Astrocyte of the spinal cord (primary cell): ENCODE measurements at regions not wholly inside any gene's neighbourhood (a gene's known extent, or its start where the extent isn't known, plus 50 kb on each side); places are given as distances from the start of the nearest gene placed in this dataset.
"Not testable (repeated sequence)": the region's sequence is repeated elsewhere in the genome, so short reads cannot be mapped to it uniquely, and the experiment has no call there.

ENCODE experiments used
- DNase-seq: peaks from one replicate; pipeline ENCODE4 v3.0.0; 2011; ENCODE audit warnings: low read depth, low spot score
- H3K4me3 ChIP-seq: 2 replicates; pipeline ENCODE4 v1.5.1; 2011; ENCODE audit warnings: low read depth, mild to moderate bottlenecking, low read length, moderate library complexity
- CTCF ChIP-seq: IDR thresholded peaks from 2 replicates; pipeline ENCODE4 v1.5.1; 2012; ENCODE audit warnings: low read depth, mild to moderate bottlenecking, low read length, inconsistent platforms
- in situ Hi-C: cut with HindIII; loops from 2 replicates; pipeline ENCODE4 v1.10.0; 2017; ENCODE audit warnings: low sequenced_read_pairs

DNA sequence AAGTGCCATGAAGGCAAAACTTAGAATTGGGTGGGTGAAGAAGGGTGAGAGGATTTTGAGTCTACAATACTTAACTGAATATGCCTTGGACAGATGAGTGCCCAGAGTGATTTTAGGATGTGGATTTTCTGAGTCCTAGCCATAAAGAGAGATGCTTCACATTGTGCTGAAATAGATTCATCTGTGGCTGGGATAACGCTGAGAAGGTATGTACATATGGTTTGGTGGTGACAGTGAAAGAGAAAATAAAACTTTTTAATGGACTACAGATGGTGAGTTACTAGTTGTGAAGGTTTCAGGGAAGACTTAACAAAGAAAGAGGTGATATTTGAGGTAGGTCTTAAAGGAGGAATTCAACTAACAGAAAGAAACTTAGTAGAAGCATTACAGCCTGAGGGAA, 265.8 kb downstream of the AKAIN1 start:
- TF ChIP-seq CTCF, result no peak
- in situ Hi-C loops, result no loop called here
- no peak overlapping the region for H3K4me3 ChIP-seq
- DNase-seq, result no peak

- no peak overlapping the region for H3K4me3 ChIP-seq
- DNase-seq, result no peak
- no peak for TF ChIP-seq CTCF
- in situ Hi-C loops, result no loop called here
Observed at GRCh38 chr18:4921548-4921947, 275.5 kb downstream of the AKAIN1 start.

- DNase-seq, H3K4me3 ChIP-seq, in situ Hi-C loops: not testable (repeated sequence)
Observed at GRCh38 chr18:4917509-4917908, 279.5 kb downstream of the AKAIN1 start.

GRCh38 chr18:4908328-4908727, 288.7 kb downstream of the AKAIN1 start:
- in situ Hi-C loops, result no loop called here

GRCh38 chr18:4906856-4907255, 290.2 kb downstream of the AKAIN1 start:
- H3K4me3 ChIP-seq, result no peak overlapping the region
- no peak for TF ChIP-seq CTCF
- in situ Hi-C loops, result no loop called here
- DNase-seq, result no peak

More at GRCh38 chr18:4908328-4908727, 288.7 kb downstream of the AKAIN1 start:
- H3K4me3 ChIP-seq, result no peak overlapping the region
- TF ChIP-seq CTCF, result no peak
- DNase-seq, result no peak

GRCh38 chr18:4888251-4889040, 308.6 kb downstream of the AKAIN1 start:
- no peak for DNase-seq
- in situ Hi-C loops, result no loop called here
- no peak for TF ChIP-seq CTCF
- no peak overlapping the region for H3K4me3 ChIP-seq

DNA sequence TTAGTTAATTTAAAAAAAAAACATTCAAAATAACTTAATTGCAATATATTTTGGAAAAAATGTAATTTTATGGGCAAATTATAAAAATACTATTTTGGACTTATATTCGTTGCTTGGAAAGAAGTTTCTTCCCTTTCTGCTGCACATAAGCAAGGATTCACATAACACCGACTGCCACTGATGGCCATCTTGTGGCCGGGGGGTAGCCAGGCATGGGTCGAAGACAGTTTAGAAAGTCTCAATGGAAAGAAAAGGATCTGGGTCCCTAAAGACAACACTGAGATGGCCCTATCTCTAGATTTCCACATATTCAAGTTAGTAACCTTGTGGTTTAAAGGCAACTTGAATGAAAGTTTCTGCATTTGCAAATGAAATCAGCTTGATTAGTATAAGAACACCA, 318.6 kb downstream of the AKAIN1 start:
- H3K4me3 ChIP-seq, result no peak overlapping the region
- in situ Hi-C loops, result no loop called here
- DNase-seq, result no peak
- no peak for TF ChIP-seq CTCF
